Spleen (tissue), 7 donors: ENCODE measurements at regions not wholly inside any gene's neighbourhood (a gene's known extent, or its start where the extent isn't known, plus 50 kb on each side); places are given as distances from the start of the nearest gene placed in this dataset.

Experiments
- POLR2AphosphoS5 ChIP-seq, 3 donors: sonication (generic); formaldehyde crosslinking; IDR thresholded peaks; one replicate each; pipeline ENCODE4 v1.5.1; 2017; ENCODE audit warnings: antibody characterized with exemption in 3 of 3
- TF ChIP-seq, protein P1 (sequence below), 11 experiments: fragments of 200-600 bp in 7 of 11; fragments of 450-650 bp in 4 of 11; sonication (generic) in 4 of 11; IDR thresholded peaks in 8 of 11; conservative IDR thresholded peaks in 3 of 11; 1 replicate in 7 of 11; 2 replicates in 4 of 11; pipeline versions ENCODE4 v1.4.0 to v1.8.0; 2016 to 2021; ENCODE audit warnings: antibody characterized with exemption in 11 of 11, inconsistent platforms in 4 of 11, mild to moderate bottlenecking in 1 of 11
- donor health status: DM: no; HTN: no; CAD: no; lungs with moderate emphysema.
- donor health status: DM: no; HTN: no; CAD: no.
- donor health status: DM: no; HTN: no; CAD: no.

DNA sequence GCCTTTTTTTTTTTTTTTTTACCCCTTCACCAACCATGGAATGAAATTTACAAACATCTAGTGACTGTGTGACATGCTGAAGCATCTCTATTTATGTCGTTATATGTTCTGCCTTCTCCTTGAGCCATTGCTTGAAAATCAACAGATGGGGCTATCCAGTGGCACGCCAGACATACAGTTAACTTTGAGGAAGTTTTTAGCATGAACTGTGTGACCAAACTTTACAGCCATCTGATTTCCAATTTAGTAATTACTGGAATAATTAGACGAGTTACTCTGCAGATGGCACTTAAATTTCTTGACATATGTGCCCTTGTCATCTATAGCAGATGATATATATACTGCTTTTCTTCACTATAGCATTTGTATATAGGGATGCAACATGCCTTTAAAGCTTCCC lies 192.1 kb downstream of the SNAPC1 start:
- TF ChIP-seq, protein P1, sequence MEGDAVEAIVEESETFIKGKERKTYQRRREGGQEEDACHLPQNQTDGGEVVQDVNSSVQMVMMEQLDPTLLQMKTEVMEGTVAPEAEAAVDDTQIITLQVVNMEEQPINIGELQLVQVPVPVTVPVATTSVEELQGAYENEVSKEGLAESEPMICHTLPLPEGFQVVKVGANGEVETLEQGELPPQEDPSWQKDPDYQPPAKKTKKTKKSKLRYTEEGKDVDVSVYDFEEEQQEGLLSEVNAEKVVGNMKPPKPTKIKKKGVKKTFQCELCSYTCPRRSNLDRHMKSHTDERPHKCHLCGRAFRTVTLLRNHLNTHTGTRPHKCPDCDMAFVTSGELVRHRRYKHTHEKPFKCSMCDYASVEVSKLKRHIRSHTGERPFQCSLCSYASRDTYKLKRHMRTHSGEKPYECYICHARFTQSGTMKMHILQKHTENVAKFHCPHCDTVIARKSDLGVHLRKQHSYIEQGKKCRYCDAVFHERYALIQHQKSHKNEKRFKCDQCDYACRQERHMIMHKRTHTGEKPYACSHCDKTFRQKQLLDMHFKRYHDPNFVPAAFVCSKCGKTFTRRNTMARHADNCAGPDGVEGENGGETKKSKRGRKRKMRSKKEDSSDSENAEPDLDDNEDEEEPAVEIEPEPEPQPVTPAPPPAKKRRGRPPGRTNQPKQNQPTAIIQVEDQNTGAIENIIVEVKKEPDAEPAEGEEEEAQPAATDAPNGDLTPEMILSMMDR (IDR thresholded peaks at IDR 0.05 in 8 of 11, conservative IDR thresholded peaks at IDR 0.05 in 3 of 11): no peak
- TF ChIP-seq POLR2AphosphoS5 (IDR thresholded peaks at IDR 0.05): no peak
